ENCODE measurements at regions not wholly inside any gene's neighbourhood (a gene's known extent, or its start where the extent isn't known, plus 50 kb on each side); places are given as distances from the start of the nearest gene placed in this dataset.

GRCh38 chr5:2329741-2330140 lies 421.7 kb downstream of the IRX2 start:
- no peak for DNase-seq

GRCh38 chr5:2326601-2327000 lies 424.9 kb downstream of the IRX2 start:
- DNase-seq, result no peak

- no peak for DNase-seq
Observed at GRCh38 chr5:2324788-2325187, 426.7 kb downstream of the IRX2 start.

GRCh38 chr5:2320611-2321010 lies 430.9 kb downstream of the IRX2 start:
- no peak for DNase-seq

GRCh38 chr5:2317540-2317939 lies 433.9 kb downstream of the IRX2 start:
- no peak for DNase-seq

GRCh38 chr5:2311851-2312250 lies 429.1 kb upstream of the IRX4 start:
- no peak for DNase-seq

GRCh38 chr5:2310946-2311345 lies 428.2 kb upstream of the IRX4 start:
- DNase-seq, result no peak

- DNase-seq, result no peak
Observed at GRCh38 chr5:2307631-2308030, 424.9 kb upstream of the IRX4 start.

GRCh38 chr5:2306711-2307110 lies 424.0 kb upstream of the IRX4 start:
- DNase-seq, result no peak

- no peak for DNase-seq
Observed at GRCh38 chr5:2303431-2304100, 420.8 kb upstream of the IRX4 start.

GRCh38 chr5:2302169-2302568 lies 419.4 kb upstream of the IRX4 start:
- DNase-seq, result no peak

- DNase-seq, result no peak
Observed at GRCh38 chr5:2300861-2301574, 418.3 kb upstream of the IRX4 start.

- DNase-seq, result no peak
Observed at GRCh38 chr5:2300421-2300820, 417.7 kb upstream of the IRX4 start.

GRCh38 chr5:2299388-2300220 lies 416.9 kb upstream of the IRX4 start:
- DNase-seq, result no peak

GRCh38 chr5:2298781-2299180 lies 416.1 kb upstream of the IRX4 start:
- no peak for DNase-seq

GRCh38 chr5:2297991-2298390 lies 415.3 kb upstream of the IRX4 start:
- no peak for DNase-seq

GRCh38 chr5:2295476-2295875 lies 412.8 kb upstream of the IRX4 start:
- DNase-seq, result no peak

GRCh38 chr5:2293906-2294305 lies 411.2 kb upstream of the IRX4 start:
- DNase-seq, result no peak

GRCh38 chr5:2291146-2291840 lies 408.6 kb upstream of the IRX4 start:
- no peak for DNase-seq

GRCh38 chr5:2289380-2289779 lies 406.7 kb upstream of the IRX4 start:
- DNase-seq, result no peak

- DNase-seq, result no peak
Observed at GRCh38 chr5:2288968-2289367, 406.2 kb upstream of the IRX4 start.

GRCh38 chr5:2288466-2288865 lies 405.7 kb upstream of the IRX4 start:
- DNase-seq, result no peak

- no peak for DNase-seq
Observed at GRCh38 chr5:2286250-2286649, 403.5 kb upstream of the IRX4 start.
